ENCODE measurements at regions not wholly inside any gene's neighbourhood (a gene's known extent, or its start where the extent isn't known, plus 50 kb on each side); places are given as distances from the start of the nearest gene placed in this dataset.
"Not testable (repeated sequence)": the region's sequence is repeated elsewhere in the genome, so short reads cannot be mapped to it uniquely, and the experiment has no call there.

GRCh38 chr10:107546284-107546683, 381.8 kb upstream of the SORCS1 start:
- DNase-seq: no peak

GRCh38 chr10:107545717-107546116, 381.2 kb upstream of the SORCS1 start:
- DNase-seq: no peak

GRCh38 chr10:107544706-107545520, 380.4 kb upstream of the SORCS1 start:
- no peak for DNase-seq

- DNase-seq: no peak
Observed at GRCh38 chr10:107542607-107543006, 378.1 kb upstream of the SORCS1 start.

GRCh38 chr10:107542016-107542415, 377.5 kb upstream of the SORCS1 start:
- no peak for DNase-seq

- DNase-seq: no peak
Observed at GRCh38 chr10:107540981-107541380, 376.5 kb upstream of the SORCS1 start.

- DNase-seq: no peak
Observed at GRCh38 chr10:107529350-107529749, 364.8 kb upstream of the SORCS1 start.

- DNase-seq: no peak
Observed at GRCh38 chr10:107520348-107520747, 355.8 kb upstream of the SORCS1 start.

GRCh38 chr10:107517811-107518210, 353.3 kb upstream of the SORCS1 start:
- no peak for DNase-seq

- DNase-seq: no peak
Observed at GRCh38 chr10:107516349-107516748, 351.8 kb upstream of the SORCS1 start.

- DNase-seq: not testable (repeated sequence)
Observed at GRCh38 chr10:107504011-107504410, 339.5 kb upstream of the SORCS1 start.

GRCh38 chr10:107502229-107502985, 337.9 kb upstream of the SORCS1 start:
- DNase-seq: no peak

- no peak for DNase-seq
Observed at GRCh38 chr10:107498983-107499382, 334.5 kb upstream of the SORCS1 start.

GRCh38 chr10:107497024-107497423, 332.5 kb upstream of the SORCS1 start:
- DNase-seq: no peak

GRCh38 chr10:107496594-107496993, 332.1 kb upstream of the SORCS1 start:
- DNase-seq: no peak

GRCh38 chr10:107492389-107492788, 327.9 kb upstream of the SORCS1 start:
- DNase-seq: no peak

GRCh38 chr10:107490389-107490788, 325.9 kb upstream of the SORCS1 start:
- DNase-seq: no peak

GRCh38 chr10:107487284-107487683, 322.8 kb upstream of the SORCS1 start:
- no peak for DNase-seq

GRCh38 chr10:107485019-107485418, 320.5 kb upstream of the SORCS1 start:
- no peak for DNase-seq

GRCh38 chr10:107481881-107482280, 317.4 kb upstream of the SORCS1 start:
- DNase-seq: no peak

- no peak for DNase-seq
Observed at GRCh38 chr10:107481224-107481623, 316.7 kb upstream of the SORCS1 start.

- no peak for DNase-seq
Observed at GRCh38 chr10:107480781-107481180, 316.3 kb upstream of the SORCS1 start.

GRCh38 chr10:107477266-107477665, 312.8 kb upstream of the SORCS1 start:
- DNase-seq: no peak

GRCh38 chr10:107476408-107476807, 311.9 kb upstream of the SORCS1 start:
- no peak for DNase-seq

All from cerebellar nuclear complex (tissue), 1 donor.